ENCODE measurements at regions not wholly inside any gene's neighbourhood (a gene's known extent, or its start where the extent isn't known, plus 50 kb on each side); places are given as distances from the start of the nearest gene placed in this dataset.

GRCh38 chr16:87207965-87208364, 109.2 kb downstream of the C16orf95 start:
- no peak for TF ChIP-seq CTCF (IDR thresholded peaks at IDR 0.05; ENCODE audit: borderline replicate concordance, extremely low read depth, low read length, poor library complexity, severe bottlenecking)
- no peak for TF ChIP-seq EZH2 (IDR thresholded peaks at IDR 0.05; ENCODE audit: borderline replicate concordance, low read depth, low read length, severe bottlenecking)
